Right lobe of liver (tissue), 6 donors: ENCODE measurements at regions not wholly inside any gene's neighbourhood (a gene's known extent, or its start where the extent isn't known, plus 50 kb on each side); places are given as distances from the start of the nearest gene placed in this dataset.

ENCODE experiments used
- ATAC-seq, 4 donors: fragments of 200-7000 bp; cut with Tn5 transposase; one replicate each; pipeline ENCODE4 v1.9.1; 2020; ENCODE audit warnings: mild to moderate bottlenecking in 4 of 4, moderate library complexity in 4 of 4
- DNase-seq, 3 donors: peaks; one replicate each; pipeline ENCODE4 v3.0.0-alpha.2; 2020
- H3K27ac ChIP-seq, 3 donors: fragments of 200-600 bp; one replicate each; pipeline ENCODE4 v1.8.0; 2022
- H3K27me3 ChIP-seq, 2 donors: fragments of 200-600 bp; one replicate each; pipeline ENCODE4 v1.8.0; 2022
- H3K36me3 ChIP-seq, 4 donors: fragments of 200-600 bp; sonication (generic) in 1 of 4; one replicate each; pipeline versions ENCODE4 v1.5.1 to v1.8.0; 2017 to 2022; ENCODE audit warnings: control low read depth in 1 of 4
- H3K4me1 ChIP-seq, 4 donors: fragments of 200-600 bp; sonication (generic) in 1 of 4; one replicate each; pipeline versions ENCODE4 v1.5.1 to v1.8.0; 2017 to 2022; ENCODE audit warnings: control low read depth in 1 of 4
- H3K4me3 ChIP-seq, 3 donors: fragments of 200-600 bp; one replicate each; pipeline ENCODE4 v1.8.0; 2022
- H3K9me3 ChIP-seq, 4 donors: fragments of 200-600 bp; sonication (generic) in 1 of 4; one replicate each; pipeline versions ENCODE4 v1.5.1 to v1.8.0; 2017 to 2022; ENCODE audit warnings: control low read depth in 1 of 4
- CTCF ChIP-seq, 4 donors: fragments of 200-600 bp in 3 of 4; fragments of 450-650 bp in 1 of 4; IDR thresholded peaks; one replicate each; pipeline versions ENCODE4 v1.5.1 to v1.8.0; 2016 to 2022; ENCODE audit warnings: antibody characterized with exemption in 4 of 4, mild to moderate bottlenecking in 2 of 4
- POLR2A ChIP-seq: fragments of 450-650 bp; IDR thresholded peaks from one replicate; pipeline ENCODE4 v1.6.1; 2017; ENCODE audit warnings: antibody characterized with exemption, mild to moderate bottlenecking
- WGBS: methylation state at CpG from one replicate; pipeline ENCODE4 v1.1.6; 2018; ENCODE audit warnings: low coverage, low lambda C conversion rate; ENCODE audit not compliant: insufficient coverage; ENCODE audit errors: missing lambda C conversion rate; 5-methylcytosine and 5-hydroxymethylcytosine counted together
- intact Hi-C, 2 donors: fragments of 100-400 bp; cut with DNase I; formaldehyde crosslinking; loops; one replicate each; pipeline versions ENCODE4 v1.11.2 to v1.14.1; 2022
- donor health status: DM: no; HTN: yes; CAD: no.
- donor health status: DM: no; HTN: no; CAD: no.
- donor health status: DM: no; HTN: no; CAD: no.
- donor health status: DM: no; HTN: yes; CAD: no.
- donor health status: DM: no; HTN: yes; CAD: no.

DNA sequence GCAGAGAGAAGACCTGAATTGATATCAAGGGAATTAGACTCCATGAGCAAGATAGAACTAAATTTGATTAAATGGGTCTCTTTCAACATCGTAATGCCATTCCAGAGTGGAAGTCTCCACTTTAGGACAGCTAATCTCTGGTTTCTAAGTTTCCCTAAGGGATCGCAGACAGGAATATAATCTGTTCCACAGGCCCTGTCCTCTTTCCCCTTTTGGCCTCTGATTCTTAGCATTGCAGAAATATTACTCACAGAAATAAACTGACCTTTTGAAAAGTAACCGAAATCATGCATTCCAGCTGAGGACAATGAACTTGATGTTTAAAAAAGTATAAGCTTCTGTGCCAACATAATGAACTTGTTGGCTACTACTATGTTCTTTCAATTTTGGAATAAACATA, 227.8 kb downstream of the ETS1 start:
- intact Hi-C loops = no loop called here
- Histone ChIP-seq H3K27me3 (no peaks in the 10 kb centered on the region), H3K9me3 (no peaks in the 10 kb centered on the region), H3K4me3 (no peak overlapping the region), H3K27ac (no peak overlapping the region), H3K4me1 (no peaks in the 10 kb centered on the region), H3K36me3 (no peaks in the 10 kb centered on the region)
- TF ChIP-seq CTCF (IDR thresholded peaks at IDR 0.05) (no peak), POLR2A (no peak)
- WGBS = 57% methylated on average over 3 of the region's 3 CpGs
- ATAC-seq = peak in 2 of 4 donors; percentile 24 to 79
- no peak for DNase-seq

DNA sequence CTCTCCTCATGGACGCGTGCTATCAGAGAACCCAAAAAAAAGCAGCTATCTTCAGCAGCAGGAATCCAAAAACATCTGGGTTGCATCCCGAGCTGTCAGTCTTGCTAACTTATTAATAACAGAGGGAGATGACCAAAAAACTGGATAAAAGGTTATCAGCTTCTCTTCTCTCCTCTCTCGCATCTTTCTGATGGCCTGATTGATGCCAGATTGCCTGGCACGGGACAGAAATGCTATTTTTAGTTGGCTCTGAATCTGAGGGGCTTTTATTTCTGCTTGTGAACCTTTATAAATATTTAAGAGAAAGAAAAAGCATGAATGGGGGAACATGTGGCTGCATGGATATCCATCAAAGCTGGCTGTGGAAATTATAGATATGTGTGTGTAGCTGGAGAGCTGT, 230.3 kb downstream of the ETS1 start:
- ATAC-seq = no peak
- intact Hi-C loops = no loop called here
- Histone ChIP-seq H3K27me3 (no peaks in the 10 kb centered on the region), H3K36me3 (no peaks in the 10 kb centered on the region), H3K4me3 (no peak overlapping the region), H3K9me3 (no peaks in the 10 kb centered on the region), H3K27ac (no peak overlapping the region), H3K4me1 (no peaks in the 10 kb centered on the region)
- no peak for TF ChIP-seq POLR2A
- TF ChIP-seq CTCF (IDR thresholded peaks at IDR 0.05) = no peak
- 35% methylated on average over 5 of the region's 5 CpGs for WGBS
- no peak for DNase-seq

DNA sequence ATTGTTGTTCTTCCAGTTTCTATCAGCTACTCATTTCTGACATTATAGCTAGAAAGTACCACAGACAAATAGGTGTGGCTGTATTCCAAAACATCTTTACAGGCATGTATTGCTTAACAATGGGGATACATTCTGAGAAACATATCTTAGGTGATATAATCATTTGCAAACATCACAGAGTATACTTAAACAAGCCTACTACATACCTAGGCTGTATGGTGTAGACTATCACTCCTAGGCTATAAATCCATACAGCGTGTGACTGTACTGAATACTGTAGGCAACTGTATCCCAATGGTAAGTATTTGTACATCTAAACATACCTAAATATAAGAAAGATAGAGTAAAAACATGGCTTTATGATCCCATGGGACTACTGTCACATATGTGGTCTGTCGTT, 231.8 kb downstream of the ETS1 start:
- no peaks in the 10 kb centered on the region for H3K9me3 ChIP-seq
- ATAC-seq (no peak), DNase-seq (no peak)
- intact Hi-C loops = no loop called here
- WGBS = 91% methylated on average over 2 of the region's 2 CpGs
- H3K4me3 ChIP-seq = no peak overlapping the region
- H3K27ac ChIP-seq = no peak overlapping the region
- H3K36me3 ChIP-seq = no peaks in the 10 kb centered on the region
- no peak for TF ChIP-seq POLR2A
- TF ChIP-seq CTCF (IDR thresholded peaks at IDR 0.05) = no peak
- no peaks in the 10 kb centered on the region for H3K4me1 ChIP-seq
- no peaks in the 10 kb centered on the region for H3K27me3 ChIP-seq

GRCh38 chr11:128354476-128354875, 232.9 kb downstream of the ETS1 start:
- no peak for ATAC-seq
- Histone ChIP-seq H3K4me1 (no peaks in the 10 kb centered on the region), H3K9me3 (no peaks in the 10 kb centered on the region), H3K27me3 (no peaks in the 10 kb centered on the region), H3K4me3 (no peak overlapping the region), H3K27ac (no peak overlapping the region), H3K36me3 (no peaks in the 10 kb centered on the region)
- TF ChIP-seq CTCF (IDR thresholded peaks at IDR 0.05) (no peak), POLR2A (no peak)
- intact Hi-C loops = no loop called here
- no peak for DNase-seq
- WGBS = 37% methylated on average over 2 of the region's 2 CpGs

- H3K9me3 ChIP-seq = no peaks in the 10 kb centered on the region
- H3K4me1 ChIP-seq = no peaks in the 10 kb centered on the region
- WGBS = 39% methylated on average over 6 of the region's 6 CpGs
- TF ChIP-seq CTCF (IDR thresholded peaks at IDR 0.05) (no peak), POLR2A (no peak)
- H3K4me3 ChIP-seq = no peak overlapping the region
- H3K36me3 ChIP-seq = no peaks in the 10 kb centered on the region
- ATAC-seq (no peak), DNase-seq (no peak)
- no peaks in the 10 kb centered on the region for H3K27me3 ChIP-seq
- H3K27ac ChIP-seq = no peak overlapping the region
- intact Hi-C loops = no loop called here
These were observed 236.2 kb downstream of the ETS1 start for GRCh38 chr11:128351168-128351567.
